NCI-H510A treated with DMSO at 0.1 percent for 48 hours (cell line): ENCODE measurements at regions not wholly inside any gene's neighbourhood (a gene's known extent, or its start where the extent isn't known, plus 50 kb on each side); places are given as distances from the start of the nearest gene placed in this dataset.

Experiments
- DNase-seq: peaks from one replicate; lab custom pipeline; 2025; lab: John Stamatoyannopoulos, UW

DNA sequence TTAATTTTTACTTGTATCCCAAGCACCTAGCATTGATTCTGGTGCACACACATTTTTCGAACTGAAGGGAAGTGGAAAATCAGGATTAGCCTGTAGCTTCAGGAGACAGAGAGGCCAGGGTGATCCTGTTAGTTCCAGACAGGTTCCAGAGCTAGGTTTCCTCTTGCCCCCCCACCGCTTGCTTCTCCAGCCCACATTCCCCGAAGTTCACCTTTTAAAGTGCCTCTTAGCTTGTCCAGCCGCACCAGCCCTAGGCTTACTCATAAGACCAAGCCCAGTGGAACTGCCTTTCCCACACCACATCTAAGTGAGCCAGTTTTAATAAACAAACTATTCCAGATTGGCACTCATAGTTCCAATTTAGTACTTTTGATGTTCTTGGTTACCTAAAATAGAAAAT lies 898.6 kb upstream of the KLHL29 start:
- DNase-seq = no peak

DNA sequence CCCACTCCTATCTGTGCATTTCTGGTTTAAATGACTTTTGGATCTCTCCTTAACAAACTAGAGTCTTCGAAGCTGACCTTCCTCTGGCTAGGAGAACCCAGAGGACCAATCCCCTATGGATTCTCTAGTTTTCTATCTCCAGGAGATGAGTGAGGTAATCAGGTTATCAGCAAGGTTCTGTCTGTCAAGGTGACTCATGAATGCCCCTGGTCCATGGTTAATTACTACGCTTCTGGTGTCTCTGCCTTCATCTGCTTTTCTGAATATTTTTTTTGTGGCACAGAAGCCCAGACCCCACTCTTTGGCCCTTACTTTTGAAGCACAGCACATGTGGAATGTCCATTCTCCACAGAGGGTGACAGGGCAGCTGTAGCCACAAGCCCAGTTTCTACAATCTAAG lies 897.9 kb upstream of the KLHL29 start:
- no peak for DNase-seq

- no peak for DNase-seq
These were observed 897.4 kb upstream of the KLHL29 start for GRCh38 chr2:22487541-22487940.

- DNase-seq = no peak
These were observed 893.5 kb upstream of the KLHL29 start for GRCh38 chr2:22491442-22491841.

- DNase-seq = no peak
These were observed 890.8 kb upstream of the KLHL29 start for GRCh38 chr2:22494156-22494555.

GRCh38 chr2:22497064-22497463 lies 887.9 kb upstream of the KLHL29 start:
- no peak for DNase-seq

DNA sequence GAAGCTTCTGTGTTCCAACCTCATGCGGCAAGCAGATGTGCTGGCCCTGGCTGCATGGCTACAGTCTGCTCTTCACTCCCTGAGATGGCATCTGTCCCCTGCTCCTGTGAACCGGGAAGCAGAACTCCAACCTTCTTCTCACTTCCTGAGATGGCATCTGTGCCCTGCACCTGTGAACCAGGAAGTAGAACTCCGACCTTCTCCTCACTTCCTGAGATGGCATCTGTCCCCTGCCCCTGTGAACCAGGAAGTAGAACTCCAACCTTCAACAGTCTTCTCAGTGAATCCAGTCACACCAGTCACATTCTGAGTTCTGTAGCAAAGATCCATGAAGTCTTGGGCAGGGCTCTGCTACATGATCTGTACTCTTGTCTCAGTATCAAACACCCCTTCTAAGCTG lies 887.2 kb upstream of the KLHL29 start:
- DNase-seq = no peak

GRCh38 chr2:22499082-22499839 lies 885.7 kb upstream of the KLHL29 start:
- no peak for DNase-seq

GRCh38 chr2:22500555-22500935 lies 884.4 kb upstream of the KLHL29 start:
- no peak for DNase-seq

DNA sequence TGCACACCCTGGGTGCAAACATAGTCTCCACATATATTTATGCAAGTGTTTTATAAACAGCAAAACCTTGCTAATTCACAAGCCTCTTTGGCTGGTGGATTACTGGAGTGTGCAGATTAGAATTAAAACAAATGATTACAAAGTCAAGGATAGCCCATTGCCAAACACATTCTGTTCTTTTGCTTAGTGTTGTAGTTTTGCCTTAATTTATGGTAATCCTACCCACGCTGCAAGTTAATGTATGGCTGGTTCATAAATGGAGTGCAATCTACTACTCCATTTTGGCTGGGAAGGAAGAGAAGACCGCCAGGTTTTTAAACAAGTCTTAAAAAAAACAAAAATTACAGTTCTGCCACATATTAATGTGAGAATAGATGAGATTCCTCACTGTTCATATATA lies 883.1 kb upstream of the KLHL29 start:
- no peak for DNase-seq

- no peak for DNase-seq
These were observed 871.4 kb upstream of the KLHL29 start for GRCh38 chr2:22513563-22513962.

GRCh38 chr2:22517141-22517540 lies 867.8 kb upstream of the KLHL29 start:
- no peak for DNase-seq

DNA sequence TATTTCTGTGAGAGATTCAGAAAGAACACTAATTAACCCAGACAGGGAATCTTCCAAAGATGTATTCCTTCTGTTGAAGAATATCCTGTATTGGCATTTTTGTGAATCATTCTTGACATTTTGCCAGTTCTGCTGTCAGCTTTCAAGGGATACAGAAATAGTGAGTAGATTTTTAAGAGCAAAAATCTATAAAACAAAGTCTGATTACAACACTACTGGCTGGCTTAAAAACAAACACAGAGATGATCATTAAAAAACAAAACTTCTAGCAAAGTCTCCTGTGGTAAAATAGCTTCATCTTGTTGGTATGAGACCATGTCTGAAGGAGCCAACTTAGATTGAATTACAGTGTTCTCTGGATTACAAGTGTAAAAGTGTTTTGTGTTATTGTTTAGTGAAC lies 866.3 kb upstream of the KLHL29 start:
- DNase-seq = no peak

- no peak for DNase-seq
These were observed 864.4 kb upstream of the KLHL29 start for GRCh38 chr2:22520369-22521288.

DNA sequence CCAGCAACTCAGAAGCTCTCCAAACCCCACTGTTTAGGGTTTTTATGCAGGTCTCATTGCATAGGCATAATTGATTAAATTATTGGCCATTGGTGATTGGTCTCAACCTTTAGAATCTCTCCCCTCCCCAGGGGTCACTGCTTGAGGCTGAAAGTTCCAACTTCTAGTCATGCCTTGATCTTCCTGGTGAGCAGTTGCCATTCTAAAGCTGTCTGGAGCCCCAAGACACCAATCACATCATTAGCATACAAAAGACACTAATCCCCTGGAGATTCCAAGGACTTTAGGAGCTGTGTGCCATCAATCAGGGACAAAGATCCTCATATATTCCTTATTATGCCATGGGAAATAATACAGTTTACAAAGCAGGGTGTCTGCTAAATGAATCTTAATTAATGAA lies 863.4 kb upstream of the KLHL29 start:
- no peak for DNase-seq

- DNase-seq = no peak
These were observed 859.3 kb upstream of the KLHL29 start for GRCh38 chr2:22525681-22526080.

DNA sequence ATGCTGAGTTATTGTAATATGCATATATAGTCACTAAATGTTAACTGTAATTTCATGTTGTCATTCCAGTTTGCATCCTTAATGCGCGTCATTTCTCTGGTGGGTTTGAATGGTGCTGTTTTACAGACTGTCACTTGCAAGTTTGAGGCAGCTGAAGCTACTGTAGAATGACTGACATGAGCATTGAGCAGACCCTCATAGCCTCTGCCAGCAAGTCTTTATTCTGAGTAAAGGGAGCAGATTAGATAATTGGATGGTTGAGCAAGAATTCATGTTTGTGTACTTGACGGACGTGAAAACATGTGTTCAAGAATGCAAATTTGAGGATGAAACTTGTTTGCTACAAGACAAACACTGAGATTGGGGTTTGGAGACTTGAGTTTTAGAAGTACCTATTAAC lies 854.8 kb upstream of the KLHL29 start:
- DNase-seq = no peak

GRCh38 chr2:22536133-22536532 lies 848.8 kb upstream of the KLHL29 start:
- no peak for DNase-seq

- DNase-seq = no peak
These were observed 830.5 kb upstream of the KLHL29 start for GRCh38 chr2:22554453-22554852.

GRCh38 chr2:22557406-22557805 lies 827.6 kb upstream of the KLHL29 start:
- DNase-seq = no peak

GRCh38 chr2:22560021-22560420 lies 825.0 kb upstream of the KLHL29 start:
- DNase-seq = no peak

- no peak for DNase-seq
These were observed 805.6 kb upstream of the KLHL29 start for GRCh38 chr2:22579341-22579740.

GRCh38 chr2:22582107-22582506 lies 802.9 kb upstream of the KLHL29 start:
- DNase-seq = no peak
